Right lung (tissue), 2 donors: ENCODE measurements at regions not wholly inside any gene's neighbourhood (a gene's known extent, or its start where the extent isn't known, plus 50 kb on each side); places are given as distances from the start of the nearest gene placed in this dataset.
"Not testable (repeated sequence)": the region's sequence is repeated elsewhere in the genome, so short reads cannot be mapped to it uniquely, and the experiment has no call there.

ENCODE experiments used
- DNase-seq, 2 donors: peaks; one replicate each; pipeline ENCODE4 v3.0.0-alpha.2; 2013

- no peak for DNase-seq
Observed at GRCh38 chr1:238772322-238772721, 614.0 kb upstream of the CHRM3 start.

- no peak for DNase-seq
Observed at GRCh38 chr1:238767321-238767720, 619.0 kb upstream of the CHRM3 start.

- no peak for DNase-seq
Observed at GRCh38 chr1:238764779-238765178, 621.6 kb upstream of the CHRM3 start.

- DNase-seq = no peak
Observed at GRCh38 chr1:238753252-238753651, 633.1 kb upstream of the CHRM3 start.

GRCh38 chr1:238752327-238752726, 634.0 kb upstream of the CHRM3 start:
- no peak for DNase-seq

- DNase-seq = no peak
Observed at GRCh38 chr1:238745069-238745468, 641.3 kb upstream of the CHRM3 start.

GRCh38 chr1:238738892-238739291, 647.5 kb upstream of the CHRM3 start:
- DNase-seq = no peak

GRCh38 chr1:238727670-238728069, 658.7 kb upstream of the CHRM3 start:
- DNase-seq = no peak

- no peak for DNase-seq
Observed at GRCh38 chr1:238722812-238723211, 663.6 kb upstream of the CHRM3 start.

- no peak for DNase-seq
Observed at GRCh38 chr1:238710697-238711096, 675.7 kb upstream of the CHRM3 start.

- DNase-seq = no peak
Observed at GRCh38 chr1:238701024-238701423, 685.3 kb upstream of the CHRM3 start.

- no peak for DNase-seq
Observed at GRCh38 chr1:238690415-238690814, 696.0 kb upstream of the CHRM3 start.

GRCh38 chr1:238684576-238684975, 701.8 kb upstream of the CHRM3 start:
- DNase-seq = not testable (repeated sequence)

GRCh38 chr1:238681451-238681850, 704.9 kb upstream of the CHRM3 start:
- DNase-seq = no peak

GRCh38 chr1:238681021-238681420, 705.3 kb upstream of the CHRM3 start:
- no peak for DNase-seq

GRCh38 chr1:238677567-238677966, 708.8 kb upstream of the CHRM3 start:
- DNase-seq = no peak

- DNase-seq = no peak
Observed at GRCh38 chr1:238675221-238675620, 711.1 kb upstream of the CHRM3 start.

GRCh38 chr1:238674316-238674715, 712.1 kb upstream of the CHRM3 start:
- no peak for DNase-seq

GRCh38 chr1:238673561-238673960, 712.8 kb upstream of the CHRM3 start:
- DNase-seq = no peak

- no peak for DNase-seq
Observed at GRCh38 chr1:238672806-238673205, 713.6 kb upstream of the CHRM3 start.

- no peak for DNase-seq
Observed at GRCh38 chr1:238672262-238672661, 714.1 kb upstream of the CHRM3 start.

- DNase-seq = no peak
Observed at GRCh38 chr1:238664139-238664538, 722.2 kb upstream of the CHRM3 start.

- DNase-seq = no peak
Observed at GRCh38 chr1:238660849-238661248, 725.5 kb upstream of the CHRM3 start.

GRCh38 chr1:238658763-238659162, 727.6 kb upstream of the CHRM3 start:
- no peak for DNase-seq
